ENCODE measurements at regions not wholly inside any gene's neighbourhood (a gene's known extent, or its start where the extent isn't known, plus 50 kb on each side); places are given as distances from the start of the nearest gene placed in this dataset.

DNA sequence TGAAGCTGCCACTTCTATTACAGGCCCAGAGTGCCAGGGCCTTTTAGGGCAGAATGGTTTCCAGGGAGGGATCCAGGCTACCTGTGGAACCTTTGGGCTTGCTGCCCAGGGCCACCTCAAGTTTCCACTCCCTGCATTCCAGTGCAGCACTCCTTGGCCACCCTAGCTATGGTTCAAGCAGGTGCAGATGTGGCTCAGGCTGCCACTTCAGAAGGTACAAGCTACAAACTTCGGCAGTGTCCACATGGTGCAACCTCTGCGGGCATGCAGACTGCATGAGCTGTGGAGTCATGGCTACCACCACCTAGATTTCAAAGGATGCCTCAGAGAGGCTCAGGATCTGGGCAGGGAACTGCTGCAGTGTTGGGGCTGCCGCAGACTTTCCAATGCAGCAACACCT lies 248.1 kb upstream of the UBE2E3 start:
- TF ChIP-seq, protein P1, sequence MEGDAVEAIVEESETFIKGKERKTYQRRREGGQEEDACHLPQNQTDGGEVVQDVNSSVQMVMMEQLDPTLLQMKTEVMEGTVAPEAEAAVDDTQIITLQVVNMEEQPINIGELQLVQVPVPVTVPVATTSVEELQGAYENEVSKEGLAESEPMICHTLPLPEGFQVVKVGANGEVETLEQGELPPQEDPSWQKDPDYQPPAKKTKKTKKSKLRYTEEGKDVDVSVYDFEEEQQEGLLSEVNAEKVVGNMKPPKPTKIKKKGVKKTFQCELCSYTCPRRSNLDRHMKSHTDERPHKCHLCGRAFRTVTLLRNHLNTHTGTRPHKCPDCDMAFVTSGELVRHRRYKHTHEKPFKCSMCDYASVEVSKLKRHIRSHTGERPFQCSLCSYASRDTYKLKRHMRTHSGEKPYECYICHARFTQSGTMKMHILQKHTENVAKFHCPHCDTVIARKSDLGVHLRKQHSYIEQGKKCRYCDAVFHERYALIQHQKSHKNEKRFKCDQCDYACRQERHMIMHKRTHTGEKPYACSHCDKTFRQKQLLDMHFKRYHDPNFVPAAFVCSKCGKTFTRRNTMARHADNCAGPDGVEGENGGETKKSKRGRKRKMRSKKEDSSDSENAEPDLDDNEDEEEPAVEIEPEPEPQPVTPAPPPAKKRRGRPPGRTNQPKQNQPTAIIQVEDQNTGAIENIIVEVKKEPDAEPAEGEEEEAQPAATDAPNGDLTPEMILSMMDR (tag by site-specific recombination; IDR thresholded peaks at IDR 0.05), result no peak
- TF ChIP-seq ZNF830 (tag by site-specific recombination; IDR thresholded peaks at IDR 0.05; ENCODE audit: low read depth) (no peak), ZNF530 (tag by site-specific recombination; IDR thresholded peaks at IDR 0.05; ENCODE audit: low read depth) (no peak), ZNF266 (tag by site-specific recombination; IDR thresholded peaks at IDR 0.05; ENCODE audit: low read depth) (no peak), SP2 (tag by site-specific recombination; IDR thresholded peaks at IDR 0.05) (no peak)
- TF ChIP-seq, protein P2, sequence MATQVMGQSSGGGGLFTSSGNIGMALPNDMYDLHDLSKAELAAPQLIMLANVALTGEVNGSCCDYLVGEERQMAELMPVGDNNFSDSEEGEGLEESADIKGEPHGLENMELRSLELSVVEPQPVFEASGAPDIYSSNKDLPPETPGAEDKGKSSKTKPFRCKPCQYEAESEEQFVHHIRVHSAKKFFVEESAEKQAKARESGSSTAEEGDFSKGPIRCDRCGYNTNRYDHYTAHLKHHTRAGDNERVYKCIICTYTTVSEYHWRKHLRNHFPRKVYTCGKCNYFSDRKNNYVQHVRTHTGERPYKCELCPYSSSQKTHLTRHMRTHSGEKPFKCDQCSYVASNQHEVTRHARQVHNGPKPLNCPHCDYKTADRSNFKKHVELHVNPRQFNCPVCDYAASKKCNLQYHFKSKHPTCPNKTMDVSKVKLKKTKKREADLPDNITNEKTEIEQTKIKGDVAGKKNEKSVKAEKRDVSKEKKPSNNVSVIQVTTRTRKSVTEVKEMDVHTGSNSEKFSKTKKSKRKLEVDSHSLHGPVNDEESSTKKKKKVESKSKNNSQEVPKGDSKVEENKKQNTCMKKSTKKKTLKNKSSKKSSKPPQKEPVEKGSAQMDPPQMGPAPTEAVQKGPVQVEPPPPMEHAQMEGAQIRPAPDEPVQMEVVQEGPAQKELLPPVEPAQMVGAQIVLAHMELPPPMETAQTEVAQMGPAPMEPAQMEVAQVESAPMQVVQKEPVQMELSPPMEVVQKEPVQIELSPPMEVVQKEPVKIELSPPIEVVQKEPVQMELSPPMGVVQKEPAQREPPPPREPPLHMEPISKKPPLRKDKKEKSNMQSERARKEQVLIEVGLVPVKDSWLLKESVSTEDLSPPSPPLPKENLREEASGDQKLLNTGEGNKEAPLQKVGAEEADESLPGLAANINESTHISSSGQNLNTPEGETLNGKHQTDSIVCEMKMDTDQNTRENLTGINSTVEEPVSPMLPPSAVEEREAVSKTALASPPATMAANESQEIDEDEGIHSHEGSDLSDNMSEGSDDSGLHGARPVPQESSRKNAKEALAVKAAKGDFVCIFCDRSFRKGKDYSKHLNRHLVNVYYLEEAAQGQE (tag by site-specific recombination; IDR thresholded peaks at IDR 0.05), result no peak
- TF ChIP-seq, protein P3, sequence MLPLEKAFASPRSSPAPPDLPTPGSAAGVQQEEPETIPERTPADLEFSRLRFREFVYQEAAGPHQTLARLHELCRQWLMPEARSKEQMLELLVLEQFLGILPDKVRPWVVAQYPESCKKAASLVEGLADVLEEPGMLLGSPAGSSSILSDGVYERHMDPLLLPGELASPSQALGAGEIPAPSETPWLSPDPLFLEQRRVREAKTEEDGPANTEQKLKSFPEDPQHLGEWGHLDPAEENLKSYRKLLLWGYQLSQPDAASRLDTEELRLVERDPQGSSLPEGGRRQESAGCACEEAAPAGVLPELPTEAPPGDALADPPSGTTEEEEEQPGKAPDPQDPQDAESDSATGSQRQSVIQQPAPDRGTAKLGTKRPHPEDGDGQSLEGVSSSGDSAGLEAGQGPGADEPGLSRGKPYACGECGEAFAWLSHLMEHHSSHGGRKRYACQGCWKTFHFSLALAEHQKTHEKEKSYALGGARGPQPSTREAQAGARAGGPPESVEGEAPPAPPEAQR (tag by site-specific recombination; IDR thresholded peaks at IDR 0.05), result no peak
